H1 (cell line): ENCODE measurements at regions not wholly inside any gene's neighbourhood (a gene's known extent, or its start where the extent isn't known, plus 50 kb on each side); places are given as distances from the start of the nearest gene placed in this dataset.

Experiments used
- CTCF ChIA-PET: fragments of 300-600 bp; sonication (Branson Sonifier 250); formaldehyde crosslinking; loops from one replicate; lab custom pipeline; 2021; ENCODE audit not compliant: partially characterized antibody; lab: Charles Lee
- POLR2A ChIA-PET: fragments of 300-600 bp; sonication (Branson Sonifier 250); formaldehyde crosslinking; loops from one replicate; lab custom pipeline; 2021; ENCODE audit warnings: inconsistent platforms; ENCODE audit not compliant: partially characterized antibody; lab: Charles Lee
- DNase-seq, 2 experiments: peaks; one replicate each; pipeline versions ENCODE4 v3.0.0 to v3.0.0-alpha.2; 2010 to 2022; ENCODE audit warnings: low spot score in 2 of 2, low read depth in 1 of 2, mixed read lengths in 1 of 2
- FAIRE-seq: peaks from 2 replicates; lab custom pipeline; 2011; peaks lifted over from hg19 to GRCh38; lab: Jason Lieb, UNC
- H2AFZ ChIP-seq: 2 replicates; pipeline ENCODE4 v1.8.1; 2012; ENCODE audit warnings: low read length, inconsistent platforms
- H2AK5ac ChIP-seq: 2 replicates; pipeline ENCODE4 v1.6.1; 2013; ENCODE audit warnings: low read depth, low read length
- H2BK120ac ChIP-seq: replicated peaks from 2 replicates; pipeline ENCODE3; 2013; ENCODE audit warnings: low read depth, low read length, inconsistent platforms
- H2BK12ac ChIP-seq: 2 replicates; pipeline ENCODE4 v1.6.1; 2013; ENCODE audit warnings: low read depth, low read length
- H2BK15ac ChIP-seq: 2 replicates; pipeline ENCODE4 v1.6.1; 2013; ENCODE audit warnings: low read length
- H2BK20ac ChIP-seq: 2 replicates; pipeline ENCODE4 v1.6.1; 2013; ENCODE audit warnings: low read length
- H2BK5ac ChIP-seq: 2 replicates; pipeline ENCODE4 v1.6.1; 2013; ENCODE audit warnings: low read depth, low read length
- H3K14ac ChIP-seq: 2 replicates; pipeline ENCODE4 v1.6.1; 2013; ENCODE audit warnings: inconsistent platforms; ENCODE audit not compliant: insufficient read length
- H3K18ac ChIP-seq: 2 replicates; pipeline ENCODE4 v1.6.1; 2013; ENCODE audit warnings: low read length; ENCODE audit errors: extremely low read depth
- H3K23ac ChIP-seq: 2 replicates; pipeline ENCODE4 v1.6.1; 2013; ENCODE audit warnings: inconsistent platforms; ENCODE audit not compliant: insufficient read length
- H3K23me2 ChIP-seq: 2 replicates; pipeline ENCODE4 v1.6.1; 2013; ENCODE audit warnings: low read depth, low read length
- H3K27ac ChIP-seq: 2 replicates; pipeline ENCODE4 v1.6.1; 2011; ENCODE audit warnings: low read depth, low read length, inconsistent platforms
- H3K27me3 ChIP-seq, 4 experiments: replicated peaks in 1 of 4; 1 replicate in 1 of 4; 2 replicates in 3 of 4; pipeline versions ENCODE4 v1.6.1 to v1.8.1; 2011 to 2013; ENCODE audit warnings: low read length in 3 of 4, mild to moderate bottlenecking in 3 of 4, inconsistent platforms in 2 of 4, mixed read lengths in 2 of 4, moderate library complexity in 1 of 4; ENCODE audit not compliant: control insufficient read depth in 3 of 4, insufficient read depth in 3 of 4; ENCODE audit errors: extremely low read depth in 1 of 4
- H3K36me3 ChIP-seq, 4 experiments: 2 replicates each; pipeline versions ENCODE4 v1.6.1 to v1.8.1; 2011 to 2013; ENCODE audit warnings: mild to moderate bottlenecking in 4 of 4, low read length in 3 of 4, moderate library complexity in 2 of 4, control low read depth in 1 of 4, inconsistent platforms in 1 of 4; ENCODE audit not compliant: insufficient read depth in 4 of 4, control insufficient read depth in 2 of 4
- H3K4ac ChIP-seq: replicated peaks from 2 replicates; pipeline ENCODE3; 2013; ENCODE audit warnings: low read length, low read depth, mixed read lengths, inconsistent platforms; ENCODE audit not compliant: insufficient read length
- H3K4me1 ChIP-seq, 4 experiments: replicated peaks in 1 of 4; 1 replicate in 1 of 4; 2 replicates in 3 of 4; pipeline versions ENCODE4 v1.6.1 to v1.8.1; 2011 to 2013; ENCODE audit warnings: low read length in 3 of 4, inconsistent platforms in 2 of 4, mixed read lengths in 1 of 4; ENCODE audit not compliant: insufficient read depth in 4 of 4, control insufficient read depth in 3 of 4
- H3K4me2 ChIP-seq, 2 experiments: 2 replicates each; pipeline versions ENCODE4 v1.6.1 to v1.8.1; 2011 to 2013; ENCODE audit warnings: low read depth in 2 of 2, low read length in 2 of 2, control low read depth in 1 of 2, inconsistent platforms in 1 of 2, mild to moderate bottlenecking in 1 of 2; ENCODE audit not compliant: insufficient read depth in 1 of 2
- H3K4me3 ChIP-seq, 4 experiments: fragments of 200-600, 300-600 bp in 1 of 4; sonication (generic), shearing (Covaris generic), sonication (Bioruptor Twin) in 1 of 4; 2 replicates each; pipeline versions ENCODE4 v1.5.1 to v1.8.1; 2011 to 2016; ENCODE audit warnings: low read length in 4 of 4, low read depth in 3 of 4, control low read depth in 2 of 4, inconsistent platforms in 2 of 4, mild to moderate bottlenecking in 2 of 4, mixed read lengths in 1 of 4, moderate library complexity in 1 of 4; ENCODE audit not compliant: insufficient read depth in 2 of 4; ENCODE audit errors: extremely low read depth in 1 of 4
- H3K56ac ChIP-seq: replicated peaks from 2 replicates; pipeline ENCODE3; 2013; ENCODE audit warnings: low read depth, mild to moderate bottlenecking, mixed read lengths, low read length, inconsistent platforms; ENCODE audit not compliant: insufficient read length
- H3K79me1 ChIP-seq: 2 replicates; pipeline ENCODE4 v1.6.1; 2013; ENCODE audit warnings: low read depth, low read length, control low read depth
- H3K79me2 ChIP-seq, 2 experiments: 2 replicates each; pipeline versions ENCODE4 v1.6.1 to v1.8.1; 2012 to 2013; ENCODE audit warnings: low read length in 2 of 2, mild to moderate bottlenecking in 2 of 2, inconsistent platforms in 1 of 2; ENCODE audit not compliant: insufficient read depth in 2 of 2, control insufficient read depth in 1 of 2
- H3K9ac ChIP-seq, 4 experiments: replicated peaks in 1 of 4; 1 replicate in 1 of 4; 2 replicates in 3 of 4; pipeline versions ENCODE4 v1.6.1 to v1.8.1; 2011 to 2013; ENCODE audit warnings: low read depth in 3 of 4, low read length in 3 of 4, control low read depth in 2 of 4, mild to moderate bottlenecking in 2 of 4, moderate library complexity in 2 of 4, inconsistent platforms in 1 of 4; ENCODE audit errors: extremely low read depth in 1 of 4
- H3K9me3 ChIP-seq, 2 experiments: 2 replicates each; pipeline versions ENCODE4 v1.6.1 to v1.8.1; 2012 to 2013; ENCODE audit warnings: mild to moderate bottlenecking in 2 of 2, moderate library complexity in 2 of 2, control low read depth in 1 of 2, inconsistent platforms in 1 of 2, low read depth in 1 of 2, low read length in 1 of 2, mixed read lengths in 1 of 2; ENCODE audit not compliant: insufficient read depth in 2 of 2
- H4K20me1 ChIP-seq, 2 experiments: replicated peaks in 1 of 2; 2 replicates each; pipeline versions ENCODE3 to v1.8.1; 2011 to 2013; ENCODE audit warnings: inconsistent platforms in 2 of 2, low read length in 2 of 2, mild to moderate bottlenecking in 1 of 2; ENCODE audit not compliant: insufficient read depth in 2 of 2, control insufficient read depth in 1 of 2
- H4K5ac ChIP-seq: 2 replicates; pipeline ENCODE4 v1.6.1; 2013; ENCODE audit warnings: low read length, low read depth, mixed read lengths, inconsistent platforms; ENCODE audit not compliant: insufficient read length
- H4K8ac ChIP-seq: 2 replicates; pipeline ENCODE4 v1.8.0; 2013; ENCODE audit warnings: mild to moderate bottlenecking, moderate library complexity, low read length, inconsistent platforms; ENCODE audit not compliant: insufficient read depth; ENCODE audit errors: extremely low read depth
- H4K91ac ChIP-seq: replicated peaks from 2 replicates; pipeline ENCODE3; 2013; ENCODE audit warnings: low read length, mixed read lengths, inconsistent platforms; ENCODE audit not compliant: insufficient read length
- ATF3 ChIP-seq: IDR thresholded peaks from 2 replicates; pipeline ENCODE4 v1.6.1; 2011; ENCODE audit warnings: low read depth, mild to moderate bottlenecking, low read length; ENCODE audit not compliant: insufficient read depth
- CBX5 ChIP-seq: fragments of 300-800, 300-1000 bp; sonication (generic); IDR thresholded peaks from 2 replicates; pipeline ENCODE4 v1.7.1; 2016; ENCODE audit warnings: antibody characterized with exemption, low read length, low read depth
- CTBP2 ChIP-seq: IDR thresholded peaks from 2 replicates; pipeline ENCODE4 v1.7.0; 2011; ENCODE audit warnings: borderline replicate concordance, mild to moderate bottlenecking, moderate library complexity, mixed read lengths, low read length; ENCODE audit not compliant: insufficient read depth, insufficient read length
- JUND ChIP-seq: IDR thresholded peaks from 2 replicates; pipeline ENCODE4 v1.6.1; 2011; ENCODE audit warnings: mild to moderate bottlenecking, improper control_type of control experiment, low read length
- KDM4A ChIP-seq: IDR thresholded peaks from one replicate; pipeline ENCODE4 v1.7.1; 2012; ENCODE audit warnings: low read depth, mild to moderate bottlenecking, moderate library complexity, low read length, inconsistent platforms; ENCODE audit not compliant: severe bottlenecking
- KDM5A ChIP-seq: fragments of 200-600 bp; IDR thresholded peaks from 2 replicates; pipeline ENCODE4 v1.7.1; 2012; ENCODE audit warnings: mild to moderate bottlenecking, low read length, inconsistent platforms, mixed read lengths
- NANOG ChIP-seq: IDR thresholded peaks from 2 replicates; pipeline ENCODE4 v1.6.1; 2011; ENCODE audit warnings: low read length, low read depth, mild to moderate bottlenecking, inconsistent platforms; ENCODE audit not compliant: insufficient read depth, poor library complexity, severe bottlenecking
- RXRA ChIP-seq: IDR thresholded peaks from 2 replicates; pipeline ENCODE4 v1.6.1; 2011; ENCODE audit warnings: low read depth, mild to moderate bottlenecking, low read length, moderate library complexity; ENCODE audit not compliant: insufficient read depth
- SAP30 ChIP-seq: fragments of 300-600 bp; sonication (generic); IDR thresholded peaks from 2 replicates; pipeline ENCODE4 v1.7.1; 2012; ENCODE audit warnings: low read length, moderate library complexity, mild to moderate bottlenecking, inconsistent platforms; ENCODE audit not compliant: insufficient read depth, insufficient replicate concordance
- SUZ12 ChIP-seq: fragments of 200-600 bp; sonication (generic); IDR thresholded peaks from 2 replicates; pipeline ENCODE4 v1.6.1; 2012; ENCODE audit warnings: mild to moderate bottlenecking, inconsistent platforms, low read length, moderate library complexity, mixed read lengths
- TAF7 ChIP-seq: optimal IDR thresholded peaks from 2 replicates; pipeline ENCODE3; 2011; ENCODE audit warnings: low read depth, mild to moderate bottlenecking, inconsistent platforms, low read length, moderate library complexity, borderline replicate concordance
- TCF12 ChIP-seq: IDR thresholded peaks from 2 replicates; pipeline ENCODE4 v1.6.1; 2011; ENCODE audit warnings: low read depth, mild to moderate bottlenecking, low read length
- YY1 ChIP-seq: IDR thresholded peaks from 2 replicates; pipeline ENCODE4 v1.6.1; 2011; ENCODE audit warnings: low read depth, mild to moderate bottlenecking, low read length
- WGBS, 2 experiments: shearing (Covaris generic) in 1 of 2; methylation state at CpG; one replicate each; pipeline versions ENCODE4 v1.1.6 to v1.1.7; 2013 to 2015; ENCODE audit warnings: low lambda C conversion rate in 2 of 2, mixed read lengths in 2 of 2, inconsistent platforms in 1 of 2, low coverage in 1 of 2, missing lambda C conversion rate in 1 of 2; ENCODE audit not compliant: insufficient replicate concordance in 2 of 2, insufficient coverage in 1 of 2, insufficient read length in 1 of 2; ENCODE audit errors: extremely low coverage in 1 of 2, missing lambda C conversion rate in 1 of 2; 5-methylcytosine and 5-hydroxymethylcytosine counted together

- CTCF ChIA-PET, result no interaction called here
- Histone ChIP-seq H3K14ac (no peak overlapping the region), H4K8ac (no peak overlapping the region), H2BK20ac (no peak overlapping the region), H3K79me2 (no peaks in the 10 kb centered on the region), H4K5ac (no peak overlapping the region), H3K27me3 (no peaks in the 10 kb centered on the region; a peak in 2 of 7 replicates), H3K9ac (no peak overlapping the region), H3K9me3 (no peaks in the 10 kb centered on the region), H3K36me3 (no peaks in the 10 kb centered on the region), H3K4me3 (no peak overlapping the region), H2BK15ac (no peak overlapping the region), H3K23ac (no peak overlapping the region), H2AFZ (no peak overlapping the region), H3K4me2 (no peak overlapping the region), H3K23me2 (no peaks in the 10 kb centered on the region; the same call in 1 of the 2 replicates), H3K79me1 (no peaks in the 10 kb centered on the region), H3K4me1 (no peaks in the 10 kb centered on the region; a peak in 1 of 7 replicates), H2BK5ac (no peak overlapping the region), H3K4ac (no peak overlapping the region), H2BK12ac (no peak overlapping the region), H4K91ac (no peak overlapping the region), H2AK5ac (no peak overlapping the region), H3K27ac (no peak overlapping the region), H4K20me1 (no peaks in the 10 kb centered on the region), H3K18ac (no peak overlapping the region), H3K56ac (no peak overlapping the region), H2BK120ac (no peak overlapping the region)
- FAIRE-seq (no peak), DNase-seq (no peak)
- 89% methylated on average over 2 of the region's 2 CpGs; no CpG with 5 or more reads in 1 of the 2 experiments for WGBS, 2 experiments
- TF ChIP-seq JUND, result no peak
- TF ChIP-seq TAF7, result no peak
- no peak for TF ChIP-seq CTBP2
- TF ChIP-seq SUZ12, result no peak
- no peak for TF ChIP-seq SAP30
- TF ChIP-seq ATF3, result no peak
- no peak for TF ChIP-seq KDM4A
- no peak for TF ChIP-seq YY1
- no peak for TF ChIP-seq NANOG
- TF ChIP-seq CBX5, result no peak
- no peak for TF ChIP-seq RXRA
- no peak for TF ChIP-seq KDM5A
- TF ChIP-seq TCF12, result no peak
- POLR2A ChIA-PET, result no interaction called here
These were observed 635.9 kb upstream of the FRG1 start for GRCh38 chr4:189304809-189305208.
